Stimulated activated naive B cell treated with anti-CD40 and anti-IgM and Interleukin-4, amounts not matched to agents 10 μg/mL and 1 μg/mL and 100 μg/mL, for 72 hours (primary cell): ENCODE measurements at regions not wholly inside any gene's neighbourhood (a gene's known extent, or its start where the extent isn't known, plus 50 kb on each side); places are given as distances from the start of the nearest gene placed in this dataset.

Source experiments
- ATAC-seq, 2 donors: fragments of 150-1000 bp; cut with Tn5 transposase; replicated peaks; 2 replicates each; pipeline ENCODE4 v1.10.0; 2021; ENCODE audit warnings: moderate library complexity in 1 of 2
- DNase-seq: peaks from one replicate; pipeline ENCODE4 v3.0.0; 2021
- H3K27ac Mint-ChIP-seq: one replicate; pipeline ENCODE4 v1.8.0; 2022; ENCODE audit warnings: mild to moderate bottlenecking, mixed read lengths
- H3K27me3 Mint-ChIP-seq, 2 donors: one replicate each; pipeline ENCODE4 v1.8.0; 2022; ENCODE audit warnings: mixed read lengths in 2 of 2
- H3K36me3 Mint-ChIP-seq, 2 donors: one replicate each; pipeline ENCODE4 v1.8.0; 2022; ENCODE audit warnings: mixed read lengths in 2 of 2, mild to moderate bottlenecking in 1 of 2
- H3K4me1 Mint-ChIP-seq, 2 donors: one replicate each; pipeline ENCODE4 v1.8.0; 2022; ENCODE audit warnings: mixed read lengths in 2 of 2, mild to moderate bottlenecking in 1 of 2
- H3K4me3 Mint-ChIP-seq, 2 donors: one replicate each; pipeline ENCODE4 v1.8.0; 2022; ENCODE audit warnings: mild to moderate bottlenecking in 2 of 2, mixed read lengths in 2 of 2, moderate library complexity in 1 of 2
- H3K9me3 Mint-ChIP-seq, 2 donors: one replicate each; pipeline ENCODE4 v1.8.0; 2022; ENCODE audit warnings: mixed read lengths in 2 of 2, mild to moderate bottlenecking in 1 of 2

- H3K27ac Mint-ChIP-seq, result no peak overlapping the region
- peaks cover 4 to 10% of the 10 kb centered on the region in 2 donors for H3K9me3 Mint-ChIP-seq
- H3K4me1 Mint-ChIP-seq, result no peaks in the 10 kb centered on the region
- DNase-seq (no peak), ATAC-seq (no peak)
- H3K27me3 Mint-ChIP-seq, result no peaks in the 10 kb centered on the region
- no peaks in the 10 kb centered on the region for H3K36me3 Mint-ChIP-seq
- no peak overlapping the region for H3K4me3 Mint-ChIP-seq
These were observed 698.2 kb upstream of the AGA start for GRCh38 chr4:178140326-178140915.

GRCh38 chr4:178142724-178143123 lies 700.5 kb upstream of the AGA start:
- DNase-seq, result no peak
- no peaks in the 10 kb centered on the region for H3K27me3 Mint-ChIP-seq
- H3K27ac Mint-ChIP-seq, result no peak overlapping the region
- no peak for ATAC-seq
- no peaks in the 10 kb centered on the region for H3K4me1 Mint-ChIP-seq
- no peaks in the 10 kb centered on the region for H3K36me3 Mint-ChIP-seq
- H3K4me3 Mint-ChIP-seq, result no peak overlapping the region
- H3K9me3 Mint-ChIP-seq, result peaks cover 0 to 6% of the 10 kb centered on the region in 2 donors

GRCh38 chr4:178148106-178148505 lies 705.9 kb upstream of the AGA start:
- Mint-ChIP-seq H3K9me3 (no peaks in the 10 kb centered on the region), H3K4me3 (no peak overlapping the region), H3K36me3 (no peaks in the 10 kb centered on the region), H3K27ac (no peak overlapping the region), H3K4me1 (no peaks in the 10 kb centered on the region), H3K27me3 (no peaks in the 10 kb centered on the region)
- DNase-seq, result no peak
- ATAC-seq, result no peak

GRCh38 chr4:178165251-178165950 lies 723.2 kb upstream of the AGA start:
- Mint-ChIP-seq H3K9me3 (peaks cover 7 to 9% of the 10 kb centered on the region in 2 donors), H3K4me3 (no peak overlapping the region), H3K27ac (no peak overlapping the region), H3K27me3 (no peaks in the 10 kb centered on the region), H3K36me3 (no peaks in the 10 kb centered on the region), H3K4me1 (no peaks in the 10 kb centered on the region)
- ATAC-seq (no peak), DNase-seq (no peak)

- Mint-ChIP-seq H3K4me1 (no peaks in the 10 kb centered on the region), H3K27ac (no peak overlapping the region), H3K36me3 (no peaks in the 10 kb centered on the region), H3K4me3 (no peak overlapping the region), H3K9me3 (peaks cover 6 to 7% of the 10 kb centered on the region in 2 donors), H3K27me3 (no peaks in the 10 kb centered on the region)
- no peak for DNase-seq
- no peak for ATAC-seq
These were observed 723.7 kb upstream of the AGA start for GRCh38 chr4:178165951-178166308.

GRCh38 chr4:178173771-178174170 lies 731.5 kb upstream of the AGA start:
- no peak overlapping the region for H3K27ac Mint-ChIP-seq
- no peak overlapping the region for H3K4me3 Mint-ChIP-seq
- no peak for ATAC-seq
- H3K9me3 Mint-ChIP-seq, result peaks cover 0 to 5% of the 10 kb centered on the region in 2 donors
- no peaks in the 10 kb centered on the region for H3K4me1 Mint-ChIP-seq
- no peaks in the 10 kb centered on the region for H3K36me3 Mint-ChIP-seq
- H3K27me3 Mint-ChIP-seq, result no peaks in the 10 kb centered on the region
- no peak for DNase-seq

- Mint-ChIP-seq H3K9me3 (peaks cover 0 to 5% of the 10 kb centered on the region in 2 donors), H3K27ac (no peak overlapping the region), H3K27me3 (no peaks in the 10 kb centered on the region), H3K4me3 (no peak overlapping the region), H3K4me1 (no peaks in the 10 kb centered on the region), H3K36me3 (no peaks in the 10 kb centered on the region)
- ATAC-seq, result no peak
- DNase-seq, result no peak
These were observed 732.5 kb upstream of the AGA start for GRCh38 chr4:178174756-178175155.

- Mint-ChIP-seq H3K27me3 (no peaks in the 10 kb centered on the region), H3K9me3 (peaks cover 0 to 7% of the 10 kb centered on the region in 2 donors), H3K27ac (no peak overlapping the region), H3K4me3 (no peak overlapping the region), H3K4me1 (no peaks in the 10 kb centered on the region), H3K36me3 (no peaks in the 10 kb centered on the region)
- ATAC-seq (no peak), DNase-seq (no peak)
These were observed 743.3 kb upstream of the AGA start for GRCh38 chr4:178185517-178185916.

- no peak for DNase-seq
- H3K4me1 Mint-ChIP-seq, result no peaks in the 10 kb centered on the region
- no peaks in the 10 kb centered on the region for H3K27me3 Mint-ChIP-seq
- H3K9me3 Mint-ChIP-seq, result peaks cover 0 to 5% of the 10 kb centered on the region in 2 donors
- H3K36me3 Mint-ChIP-seq, result no peaks in the 10 kb centered on the region
- H3K4me3 Mint-ChIP-seq, result no peak overlapping the region
- H3K27ac Mint-ChIP-seq, result no peak overlapping the region
- ATAC-seq, result no peak
These were observed 750.4 kb upstream of the AGA start for GRCh38 chr4:178192611-178193010.

- Mint-ChIP-seq H3K36me3 (no peaks in the 10 kb centered on the region), H3K27ac (no peak overlapping the region), H3K27me3 (no peaks in the 10 kb centered on the region), H3K9me3 (peaks cover 0 to 4% of the 10 kb centered on the region in 2 donors), H3K4me3 (no peak overlapping the region), H3K4me1 (no peaks in the 10 kb centered on the region)
- no peak for DNase-seq
- peak in 1 of 2 donors; percentile 25 for ATAC-seq
These were observed 754.6 kb upstream of the AGA start for GRCh38 chr4:178196751-178197374.

- DNase-seq (no peak), ATAC-seq (no peak)
- H3K4me1 Mint-ChIP-seq, result no peaks in the 10 kb centered on the region
- no peaks in the 10 kb centered on the region for H3K27me3 Mint-ChIP-seq
- no peak overlapping the region for H3K27ac Mint-ChIP-seq
- H3K36me3 Mint-ChIP-seq, result no peaks in the 10 kb centered on the region
- H3K9me3 Mint-ChIP-seq, result peaks cover under 1 to 4% of the 10 kb centered on the region in 2 donors
- no peak overlapping the region for H3K4me3 Mint-ChIP-seq
These were observed 756.5 kb upstream of the AGA start for GRCh38 chr4:178198691-178199090.

- Mint-ChIP-seq H3K4me1 (no peaks in the 10 kb centered on the region), H3K27me3 (no peaks in the 10 kb centered on the region), H3K4me3 (no peak overlapping the region), H3K27ac (no peak overlapping the region), H3K36me3 (no peaks in the 10 kb centered on the region), H3K9me3 (peaks cover 5 to 6% of the 10 kb centered on the region in 2 donors)
- no peak for DNase-seq
- ATAC-seq, result no peak
These were observed 760.2 kb upstream of the AGA start for GRCh38 chr4:178202422-178202821.

GRCh38 chr4:178205826-178206225 lies 763.6 kb upstream of the AGA start:
- no peak for DNase-seq
- no peak overlapping the region for H3K27ac Mint-ChIP-seq
- no peaks in the 10 kb centered on the region for H3K4me1 Mint-ChIP-seq
- no peak overlapping the region for H3K4me3 Mint-ChIP-seq
- no peaks in the 10 kb centered on the region for H3K27me3 Mint-ChIP-seq
- no peak for ATAC-seq
- H3K36me3 Mint-ChIP-seq, result no peaks in the 10 kb centered on the region
- H3K9me3 Mint-ChIP-seq, result peaks cover 12 to 19% of the 10 kb centered on the region in 2 donors

GRCh38 chr4:178215309-178215708 lies 773.1 kb upstream of the AGA start:
- H3K4me1 Mint-ChIP-seq, result no peaks in the 10 kb centered on the region
- peaks cover 0 to 2% of the 10 kb centered on the region in 2 donors for H3K9me3 Mint-ChIP-seq
- no peaks in the 10 kb centered on the region for H3K36me3 Mint-ChIP-seq
- ATAC-seq (no peak), DNase-seq (no peak)
- no peak overlapping the region for H3K27ac Mint-ChIP-seq
- H3K4me3 Mint-ChIP-seq, result no peak overlapping the region
- no peaks in the 10 kb centered on the region for H3K27me3 Mint-ChIP-seq

- no peaks in the 10 kb centered on the region for H3K36me3 Mint-ChIP-seq
- no peaks in the 10 kb centered on the region for H3K4me1 Mint-ChIP-seq
- H3K9me3 Mint-ChIP-seq, result peaks cover 0 to 2% of the 10 kb centered on the region in 2 donors
- ATAC-seq (no peak), DNase-seq (no peak)
- no peak overlapping the region for H3K4me3 Mint-ChIP-seq
- H3K27ac Mint-ChIP-seq, result no peak overlapping the region
- no peaks in the 10 kb centered on the region for H3K27me3 Mint-ChIP-seq
These were observed 773.5 kb upstream of the AGA start for GRCh38 chr4:178215763-178216162.
